HepG2 (cell line): ENCODE measurements at regions not wholly inside any gene's neighbourhood (a gene's known extent, or its start where the extent isn't known, plus 50 kb on each side); places are given as distances from the start of the nearest gene placed in this dataset.

Experiments used
- ATAC-seq: fragments of 200-7000 bp; cut with Tn5 transposase; 3 replicates; pipeline ENCODE4 v1.9.1; 2020; ENCODE audit warnings: mild to moderate bottlenecking, moderate library complexity
- BruUV-seq: library from RNA; stranded (reverse); fragments of 400-500 nt; replicated peaks from 2 replicates; lab custom pipeline; 2021; lab: Mats Ljungman, UMichigan
- CTCF ChIA-PET: fragments of 300-600 bp; formaldehyde crosslinking; extraction: SDS; loops from one replicate; lab custom pipeline; 2021; ENCODE audit warnings: low total read pairs, inconsistent platforms, low intra/inter-chr PET ratio; lab: Yijun Ruan, JAX
- POLR2A ChIA-PET: fragments of 350-600 bp; sonication (Branson Sonifier 250); formaldehyde crosslinking; loops from one replicate; lab custom pipeline; 2020; ENCODE audit warnings: antibody characterized with exemption, inconsistent platforms; lab: Yijun Ruan, JAX
- DNase-seq: peaks from one replicate; pipeline ENCODE4 v3.0.0-alpha.2; 2015; ENCODE audit warnings: low spot score
- FAIRE-seq: peaks from 3 replicates; lab custom pipeline; 2011; peaks lifted over from hg19 to GRCh38; lab: Jason Lieb, UNC
- H2AFZ ChIP-seq: one replicate; pipeline ENCODE4 v1.6.1; 2011; ENCODE audit warnings: low read length, inconsistent platforms
- H3K27ac ChIP-seq: fragments of 300-600 bp; 3 replicates; pipeline ENCODE4 v1.8.0; 2011; ENCODE audit warnings: mixed run types, mild to moderate bottlenecking, mixed read lengths, low read length, inconsistent platforms; ENCODE audit not compliant: insufficient read depth; ENCODE audit errors: extremely low read length
- H3K27me3 ChIP-seq, 2 experiments: fragments of 200-600 bp in 1 of 2; 2 replicates in 1 of 2; 3 replicates in 1 of 2; pipeline versions ENCODE4 v1.6.0 to v1.8.0; 2011; ENCODE audit warnings: low read length in 2 of 2, mild to moderate bottlenecking in 2 of 2, moderate library complexity in 2 of 2, inconsistent platforms in 1 of 2; ENCODE audit not compliant: insufficient read depth in 2 of 2, control insufficient read depth in 1 of 2
- H3K36me3 ChIP-seq, 2 experiments: fragments of 200-600 bp in 1 of 2; replicated peaks in 1 of 2; 2 replicates in 1 of 2; 3 replicates in 1 of 2; pipeline versions ENCODE4 v1.5.1 to v1.8.0; 2011; ENCODE audit warnings: low read length in 2 of 2, inconsistent platforms in 1 of 2; ENCODE audit not compliant: insufficient read depth in 2 of 2, control insufficient read depth in 1 of 2
- H3K4me1 ChIP-seq: 2 replicates; pipeline ENCODE4 v1.5.1; 2012; ENCODE audit warnings: low read length, inconsistent platforms; ENCODE audit not compliant: insufficient read depth
- H3K4me2 ChIP-seq: 2 replicates; pipeline ENCODE4 v1.6.0; 2011; ENCODE audit warnings: low read depth, low read length, inconsistent platforms
- H3K4me3 ChIP-seq, 3 experiments: fragments of 200-600 bp in 1 of 3; sonication (generic), shearing (Covaris generic) in 1 of 3; replicated peaks in 1 of 3; 2 replicates each; pipeline ENCODE4 v1.5.1; 2011 to 2016; ENCODE audit warnings: low read length in 3 of 3, inconsistent platforms in 2 of 3, low read depth in 2 of 3, mild to moderate bottlenecking in 2 of 3, control low read depth in 1 of 3, mixed read lengths in 1 of 3; ENCODE audit not compliant: insufficient read depth in 1 of 3
- H3K79me2 ChIP-seq: one replicate; pipeline ENCODE4 v1.6.1; 2011; ENCODE audit warnings: low read length, inconsistent platforms; ENCODE audit not compliant: insufficient read depth
- H3K9ac ChIP-seq: 2 replicates; pipeline ENCODE4 v1.6.0; 2011; ENCODE audit warnings: mild to moderate bottlenecking, low read depth, low read length, inconsistent platforms; ENCODE audit not compliant: insufficient read depth
- H3K9me3 ChIP-seq: 2 replicates; pipeline ENCODE4 v1.5.1; 2012; ENCODE audit warnings: mild to moderate bottlenecking, low read length
- H4K20me1 ChIP-seq: 2 replicates; pipeline ENCODE4 v1.6.0; 2011; ENCODE audit warnings: inconsistent platforms, mild to moderate bottlenecking, low read length, moderate library complexity; ENCODE audit not compliant: insufficient read depth
- HNF1A ChIP-seq, 2 experiments: sonication (generic) in 1 of 2; formaldehyde crosslinking in 1 of 2; IDR thresholded peaks; 2 replicates each; pipeline versions ENCODE4 v1.4.0 to v1.6.1; 2016 to 2020; ENCODE audit warnings: borderline replicate concordance in 1 of 2, low read depth in 1 of 2, mild to moderate bottlenecking in 1 of 2, missing genetic modification reagents in 1 of 2
- KDM3A ChIP-seq: IDR thresholded peaks from 2 replicates; pipeline ENCODE4 v1.6.1; 2018; ENCODE audit warnings: low read depth, missing compliant biosample characterization
- NONO ChIP-seq, 2 experiments: fragments of 450-650 bp in 1 of 2; sonication (generic) in 1 of 2; formaldehyde crosslinking in 1 of 2; IDR thresholded peaks in 1 of 2; conservative IDR thresholded peaks in 1 of 2; 2 replicates each; pipeline versions ENCODE4 v1.6.1 to v1.8.0; 2017 to 2022; ENCODE audit warnings: mild to moderate bottlenecking in 1 of 2, missing genetic modification reagents in 1 of 2, moderate library complexity in 1 of 2
- SIX1 ChIP-seq: sonication (generic); formaldehyde crosslinking; IDR thresholded peaks from 2 replicates; pipeline ENCODE4 v1.4.0; 2020; ENCODE audit warnings: missing genetic modification reagents, borderline replicate concordance
- ZFP37 ChIP-seq: sonication (generic); formaldehyde crosslinking; IDR thresholded peaks from 2 replicates; pipeline ENCODE4 v1.4.0; 2020; ENCODE audit warnings: missing genetic modification reagents, borderline replicate concordance
- ZNF484 ChIP-seq: sonication (generic); formaldehyde crosslinking; IDR thresholded peaks from 2 replicates; pipeline ENCODE4 v1.5.1; 2020; ENCODE audit warnings: mild to moderate bottlenecking, low read depth, missing genetic modification reagents, borderline replicate concordance
- in situ Hi-C: cut with HindIII; loops from 2 replicates; pipeline ENCODE4 v1.10.0; 2017; ENCODE audit warnings: low pct_unique_long_range_greater_than_20kb; ENCODE audit not compliant: extremely low pct_ligation_motif_present
- intact Hi-C: fragments of 100-400 bp; cut with micrococcal nuclease; formaldehyde crosslinking; loops from one replicate; pipeline ENCODE4 v1.10.0; 2022; ENCODE audit not compliant: unreplicated experiment

DNA sequence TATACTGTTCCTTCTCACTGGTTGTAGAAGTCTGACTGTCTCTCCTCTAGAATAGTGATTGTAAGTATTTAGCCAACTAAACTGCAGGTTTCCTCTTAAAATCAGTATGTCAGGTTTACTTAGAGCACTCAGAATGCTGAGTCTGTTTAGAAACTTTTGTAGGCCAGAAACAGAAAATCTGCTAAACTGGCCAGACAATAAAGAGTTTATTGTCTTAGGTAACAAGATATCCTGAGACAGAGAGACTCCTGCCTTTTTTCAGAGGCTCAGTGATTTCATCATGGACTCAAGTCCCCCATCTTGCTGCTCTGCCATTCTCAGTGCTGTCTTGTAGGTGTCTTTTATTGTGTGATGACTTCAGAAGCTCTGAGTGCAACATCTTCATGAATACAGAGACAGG, 279.0 kb downstream of the MFSD1 start:
- Histone ChIP-seq H3K36me3 (no peaks in the 10 kb centered on the region), H3K4me2 (no peak overlapping the region), H2AFZ (no peak overlapping the region)
- no TSS peak for BruUV-seq
- CTCF ChIA-PET: no interaction called here
- TF ChIP-seq ZNF484 (CRISPR knock-in tag) (no peak), SIX1 (CRISPR knock-in tag) (no peak), HNF1A (IDR thresholded peaks at IDR 0.05; ENCODE audit: low read depth) (no peak), HNF1A (CRISPR knock-in tag; IDR thresholded peaks at IDR 0.05; ENCODE audit: borderline replicate concordance) (no peak), KDM3A (CRISPR knock-in tag) (no peak), NONO (IDR thresholded peaks at IDR 0.05) (no peak), NONO (CRISPR knock-in tag; conservative IDR thresholded peaks at IDR 0.05) (no peak), ZFP37 (CRISPR knock-in tag) (no peak)
- TF ChIP-seq, all 625 proteins: peak for 0
- Histone ChIP-seq H3K4me1 (no peaks in the 10 kb centered on the region), H4K20me1 (no peaks in the 10 kb centered on the region), H3K9me3 (no peaks in the 10 kb centered on the region), H3K27ac (no peak overlapping the region), H3K27me3 (no peaks in the 10 kb centered on the region), H3K9ac (no peak overlapping the region), H3K79me2 (no peaks in the 10 kb centered on the region), H3K4me3 (no peak overlapping the region)
- no peak for ATAC-seq
- POLR2A ChIA-PET: no interaction called here
- DNase-seq: no peak
- intact Hi-C loops (no loop called here), in situ Hi-C loops (no loop called here)
- FAIRE-seq: no peak
